Activated CD8-positive, alpha-beta T cell treated with anti-CD3 and anti-CD28 coated beads for 36 hours (primary cell): ENCODE measurements at regions not wholly inside any gene's neighbourhood (a gene's known extent, or its start where the extent isn't known, plus 50 kb on each side); places are given as distances from the start of the nearest gene placed in this dataset.

Experiments
- ATAC-seq: fragments of 200-7000 bp; cut with Tn5 transposase; one replicate; pipeline ENCODE4 v1.10.0; 2021; ENCODE audit warnings: mild to moderate bottlenecking, moderate library complexity
- CTCF ChIA-PET: fragments of 350-600 bp; sonication (Branson Sonifier 250); formaldehyde crosslinking; loops from one replicate; lab custom pipeline; 2021; ENCODE audit warnings: antibody characterized with exemption; lab: Charles Lee
- POLR2A ChIA-PET: fragments of 350-600 bp; sonication (Branson Sonifier 250); formaldehyde crosslinking; loops from one replicate; lab custom pipeline; 2021; ENCODE audit warnings: antibody characterized with exemption; lab: Charles Lee
- DNase-seq: peaks from one replicate; pipeline ENCODE4 v3.0.0-alpha.2; 2020
- H3K27ac Mint-ChIP-seq: one replicate; pipeline ENCODE4 v1.8.0; 2021; ENCODE audit warnings: mild to moderate bottlenecking, mixed read lengths
- H3K27me3 Mint-ChIP-seq: one replicate; pipeline ENCODE4 v1.8.0; 2021; ENCODE audit warnings: mixed read lengths
- H3K36me3 Mint-ChIP-seq: one replicate; pipeline ENCODE4 v1.8.0; 2021; ENCODE audit warnings: low read depth, mixed read lengths
- H3K4me1 Mint-ChIP-seq: one replicate; pipeline ENCODE4 v1.8.0; 2021; ENCODE audit warnings: low read depth, mixed read lengths
- H3K4me3 Mint-ChIP-seq: one replicate; pipeline ENCODE4 v1.8.0; 2021; ENCODE audit warnings: mild to moderate bottlenecking, moderate library complexity, mixed read lengths
- H3K9me3 Mint-ChIP-seq: one replicate; pipeline ENCODE4 v1.8.0; 2021; ENCODE audit warnings: mixed read lengths
- intact Hi-C: fragments of 100-400 bp; cut with micrococcal nuclease; formaldehyde crosslinking; loops from one replicate; pipeline ENCODE4 v1.10.0; 2022
- TF ChIP-seq, protein P1 (sequence below): fragments of 200-600 bp; IDR thresholded peaks from one replicate; pipeline ENCODE4 v1.8.0; 2022; ENCODE audit warnings: antibody characterized with exemption, mild to moderate bottlenecking

DNA sequence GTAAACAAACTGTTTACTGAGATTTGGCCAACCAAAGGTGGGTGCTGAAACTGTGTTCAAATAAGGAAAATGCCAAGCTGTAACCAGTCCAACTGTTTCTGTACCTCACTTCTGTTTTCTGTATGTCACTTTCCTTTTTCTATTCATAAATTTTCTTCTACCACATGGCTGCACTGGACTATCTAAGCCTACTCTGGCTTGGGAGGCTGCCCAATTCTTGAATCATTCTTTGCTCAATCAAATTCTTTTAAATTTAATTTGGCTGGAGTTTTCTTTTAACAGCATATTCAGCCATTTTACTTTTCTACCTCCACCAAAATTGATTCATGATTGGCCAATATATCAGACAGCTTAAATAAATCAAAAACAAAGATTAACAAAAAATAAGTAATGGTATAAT is 1575.5 kb upstream of the SPRY2 start:
- H3K36me3 Mint-ChIP-seq, result no peaks in the 10 kb centered on the region
- H3K27ac Mint-ChIP-seq, result no peak overlapping the region
- no peaks in the 10 kb centered on the region for H3K27me3 Mint-ChIP-seq
- CTCF ChIA-PET, result no interaction called here
- H3K9me3 Mint-ChIP-seq, result peaks cover 8% of the 10 kb centered on the region
- intact Hi-C loops, result no loop called here
- TF ChIP-seq, protein P1, sequence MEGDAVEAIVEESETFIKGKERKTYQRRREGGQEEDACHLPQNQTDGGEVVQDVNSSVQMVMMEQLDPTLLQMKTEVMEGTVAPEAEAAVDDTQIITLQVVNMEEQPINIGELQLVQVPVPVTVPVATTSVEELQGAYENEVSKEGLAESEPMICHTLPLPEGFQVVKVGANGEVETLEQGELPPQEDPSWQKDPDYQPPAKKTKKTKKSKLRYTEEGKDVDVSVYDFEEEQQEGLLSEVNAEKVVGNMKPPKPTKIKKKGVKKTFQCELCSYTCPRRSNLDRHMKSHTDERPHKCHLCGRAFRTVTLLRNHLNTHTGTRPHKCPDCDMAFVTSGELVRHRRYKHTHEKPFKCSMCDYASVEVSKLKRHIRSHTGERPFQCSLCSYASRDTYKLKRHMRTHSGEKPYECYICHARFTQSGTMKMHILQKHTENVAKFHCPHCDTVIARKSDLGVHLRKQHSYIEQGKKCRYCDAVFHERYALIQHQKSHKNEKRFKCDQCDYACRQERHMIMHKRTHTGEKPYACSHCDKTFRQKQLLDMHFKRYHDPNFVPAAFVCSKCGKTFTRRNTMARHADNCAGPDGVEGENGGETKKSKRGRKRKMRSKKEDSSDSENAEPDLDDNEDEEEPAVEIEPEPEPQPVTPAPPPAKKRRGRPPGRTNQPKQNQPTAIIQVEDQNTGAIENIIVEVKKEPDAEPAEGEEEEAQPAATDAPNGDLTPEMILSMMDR, result no peak
- POLR2A ChIA-PET, result no interaction called here
- ATAC-seq, result no peak
- no peak for DNase-seq
- no peaks in the 10 kb centered on the region for H3K4me1 Mint-ChIP-seq
- no peak overlapping the region for H3K4me3 Mint-ChIP-seq

DNA sequence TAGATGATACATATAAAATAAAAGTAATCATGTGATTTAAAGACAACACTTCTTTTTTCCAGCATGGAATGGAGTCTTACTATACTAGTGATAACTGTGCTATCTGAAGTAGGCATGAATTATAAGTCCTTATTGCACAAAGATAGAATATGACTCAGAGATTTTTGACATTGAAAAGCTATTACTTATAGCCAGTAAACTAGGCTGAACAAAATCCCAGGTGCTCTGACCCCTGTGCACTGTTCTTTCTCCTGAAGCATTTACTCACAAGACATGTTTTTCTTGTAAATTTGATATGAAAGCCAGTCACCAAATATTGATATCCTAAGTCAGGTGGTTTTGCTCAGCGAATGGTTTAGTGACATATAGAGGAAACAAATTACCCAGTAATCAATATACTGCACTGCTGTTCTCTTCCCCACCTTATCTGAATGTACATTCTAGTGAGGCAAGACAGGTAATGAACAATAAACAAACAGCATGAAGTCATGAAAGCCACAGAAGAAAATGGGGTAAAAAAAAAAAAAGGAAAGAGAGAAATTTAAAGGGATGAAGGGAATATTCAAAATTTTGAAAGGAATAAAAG is 1567.0 kb upstream of the SPRY2 start:
- no peaks in the 10 kb centered on the region for H3K27me3 Mint-ChIP-seq
- ATAC-seq (no peak), DNase-seq (no peak)
- intact Hi-C loops, result no loop called here
- peaks cover 7% of the 10 kb centered on the region for H3K9me3 Mint-ChIP-seq
- POLR2A ChIA-PET, result no interaction called here
- TF ChIP-seq, protein P1, result no peak
- no peaks in the 10 kb centered on the region for H3K4me1 Mint-ChIP-seq
- no peak overlapping the region for H3K4me3 Mint-ChIP-seq
- H3K36me3 Mint-ChIP-seq, result no peaks in the 10 kb centered on the region
- CTCF ChIA-PET, result no interaction called here
- H3K27ac Mint-ChIP-seq, result no peak overlapping the region

DNA sequence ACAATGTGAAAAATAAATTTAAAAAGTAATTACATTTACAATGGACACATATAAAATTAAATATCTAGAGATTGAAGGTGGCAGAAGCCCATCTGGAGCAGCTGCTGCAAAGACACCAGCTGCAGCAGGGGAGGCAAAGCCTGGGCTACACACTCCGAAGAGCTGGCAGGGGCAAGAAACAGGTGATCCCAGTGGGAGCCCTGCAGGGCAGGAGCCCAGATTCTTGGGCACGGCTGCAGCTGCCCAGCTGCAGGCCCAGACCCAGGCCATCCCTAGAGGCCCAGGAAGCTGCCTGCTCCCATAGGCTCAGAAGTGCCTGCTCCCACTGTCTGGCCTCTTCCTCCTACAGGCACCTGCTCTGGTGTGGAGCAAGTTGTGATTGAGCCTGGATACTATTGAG is 1547.9 kb upstream of the SPRY2 start:
- H3K27me3 Mint-ChIP-seq, result no peaks in the 10 kb centered on the region
- peaks cover 25% of the 10 kb centered on the region for H3K9me3 Mint-ChIP-seq
- TF ChIP-seq, protein P1, result no peak
- no peak overlapping the region for H3K4me3 Mint-ChIP-seq
- ChIA-PET POLR2A (interaction anchor here (0.6 to 0.7 kb wide), 2 partner anchors 200 to 343 kb away, joined by 3 read pairs; no protein-coding TSS in a partner anchor), CTCF (no interaction called here)
- no peaks in the 10 kb centered on the region for H3K36me3 Mint-ChIP-seq
- ATAC-seq (no peak), DNase-seq (no peak)
- H3K27ac Mint-ChIP-seq, result no peak overlapping the region
- H3K4me1 Mint-ChIP-seq, result no peaks in the 10 kb centered on the region
- intact Hi-C loops, result no loop called here

DNA sequence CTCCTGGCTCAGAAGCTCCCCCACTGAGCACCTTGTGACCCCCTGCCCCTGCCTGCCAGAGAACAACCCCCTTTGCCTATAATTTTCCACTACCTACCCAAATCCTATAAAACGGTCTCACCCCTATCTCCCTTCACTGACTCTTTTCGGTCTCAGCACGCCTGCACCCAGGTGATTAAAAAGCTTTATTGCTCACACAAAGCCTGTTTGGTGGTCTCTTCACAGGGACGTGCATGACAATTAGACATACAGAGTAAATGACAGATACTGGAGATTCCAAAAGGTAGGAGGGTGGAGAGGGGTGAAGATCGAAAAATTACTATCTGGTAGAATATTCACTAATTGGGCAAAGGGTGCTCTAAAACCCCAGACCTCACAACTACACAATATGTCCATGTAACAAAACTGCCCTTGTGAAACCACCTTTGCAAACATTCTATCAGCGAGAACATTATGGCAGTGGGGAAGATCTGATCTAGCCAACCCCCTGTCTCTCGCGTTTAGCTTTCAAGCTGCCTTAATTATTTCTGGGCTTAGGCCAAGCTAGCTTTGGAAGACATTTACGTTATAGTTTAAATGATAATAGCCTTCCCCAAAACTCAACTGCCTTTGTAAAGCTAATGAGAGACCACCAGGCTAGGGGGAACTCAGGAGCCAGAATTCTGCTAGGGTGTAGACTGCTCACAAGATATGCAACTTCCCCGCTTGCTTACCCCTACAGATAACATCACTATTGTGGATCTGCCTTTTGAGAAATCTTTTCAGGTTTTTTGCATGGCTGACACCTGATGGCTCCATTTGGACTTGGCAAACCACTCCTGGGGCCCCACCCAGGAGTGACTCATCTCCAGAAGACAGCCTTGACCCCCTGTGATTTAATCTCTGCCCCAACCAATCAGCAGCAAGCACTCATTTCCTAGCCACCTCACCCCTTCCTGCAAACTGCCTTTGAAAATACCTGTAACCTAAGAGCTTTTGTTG is 1534.0 kb upstream of the SPRY2 start:
- intact Hi-C loops, result no loop called here
- CTCF ChIA-PET, result no interaction called here
- DNase-seq (no peak), ATAC-seq (no peak)
- Mint-ChIP-seq H3K4me3 (no peak overlapping the region), H3K4me1 (no peaks in the 10 kb centered on the region), H3K9me3 (peaks cover 17% of the 10 kb centered on the region), H3K27me3 (no peaks in the 10 kb centered on the region), H3K36me3 (no peaks in the 10 kb centered on the region), H3K27ac (no peak overlapping the region)
- TF ChIP-seq, protein P1, result no peak
- POLR2A ChIA-PET, result no interaction called here

DNA sequence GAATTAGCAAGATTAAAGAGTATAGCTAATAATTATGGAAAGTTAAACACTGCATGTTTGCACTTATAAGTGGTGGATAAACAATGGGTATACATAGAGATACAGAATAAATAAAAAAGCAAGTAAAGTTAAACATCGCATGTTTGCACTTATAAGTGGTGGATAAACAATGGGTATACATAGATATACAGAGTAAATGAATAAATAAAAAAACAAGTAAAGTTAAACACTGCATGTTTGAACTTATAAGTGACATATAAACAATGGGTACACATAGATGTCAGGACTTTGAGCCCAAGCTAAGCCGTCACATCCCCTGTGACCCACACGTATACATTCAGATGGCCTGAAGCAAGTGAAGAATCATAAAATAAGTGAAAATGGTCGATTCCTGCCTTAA is 1533.3 kb upstream of the SPRY2 start:
- no peaks in the 10 kb centered on the region for H3K27me3 Mint-ChIP-seq
- H3K9me3 Mint-ChIP-seq, result peaks cover 20% of the 10 kb centered on the region
- intact Hi-C loops, result no loop called here
- H3K36me3 Mint-ChIP-seq, result no peaks in the 10 kb centered on the region
- DNase-seq, result no peak
- no peaks in the 10 kb centered on the region for H3K4me1 Mint-ChIP-seq
- POLR2A ChIA-PET, result no interaction called here
- TF ChIP-seq, protein P1, result no peak
- H3K27ac Mint-ChIP-seq, result no peak overlapping the region
- no peak overlapping the region for H3K4me3 Mint-ChIP-seq
- CTCF ChIA-PET, result no interaction called here
- no peak for ATAC-seq
